IPS-18a (cell line): ENCODE measurements at regions not wholly inside any gene's neighbourhood (a gene's known extent, or its start where the extent isn't known, plus 50 kb on each side); places are given as distances from the start of the nearest gene placed in this dataset.
A peak's percentile ranks its signal among the peaks of the same experiment; 100 is the strongest.

Experiments
- H3K27ac ChIP-seq: one replicate; pipeline ENCODE4 v1.5.1; 2013; ENCODE audit warnings: low read length
- H3K27me3 ChIP-seq: one replicate; pipeline ENCODE4 v1.6.1; 2013; ENCODE audit warnings: mild to moderate bottlenecking, low read length; ENCODE audit not compliant: control insufficient read depth, insufficient read depth
- H3K36me3 ChIP-seq: one replicate; pipeline ENCODE4 v1.6.1; 2013; ENCODE audit warnings: low read depth, low read length; ENCODE audit not compliant: control insufficient read depth
- H3K4me1 ChIP-seq: one replicate; pipeline ENCODE4 v1.6.1; 2013; ENCODE audit warnings: low read depth, low read length; ENCODE audit not compliant: control insufficient read depth
- H3K4me3 ChIP-seq: one replicate; pipeline ENCODE4 v1.5.1; 2013; ENCODE audit warnings: low read length
- H3K9ac ChIP-seq: one replicate; pipeline ENCODE4 v1.6.1; 2013; ENCODE audit warnings: mild to moderate bottlenecking, low read length, moderate library complexity
- H3K9me3 ChIP-seq: one replicate; pipeline ENCODE4 v1.6.1; 2013; ENCODE audit warnings: low read depth, low read length; ENCODE audit not compliant: control insufficient read depth

- Histone ChIP-seq H3K4me1 (peaks cover 41% of the 10 kb centered on the region), H3K9me3 (no peaks in the 10 kb centered on the region), H3K4me3 (no peak overlapping the region), H3K27me3 (no peaks in the 10 kb centered on the region), H3K27ac (no peak overlapping the region), H3K36me3 (no peaks in the 10 kb centered on the region), H3K9ac (no peak overlapping the region)
Observed at GRCh38 chr4:125728568-125728967, 413.8 kb downstream of the FAT4 start.

GRCh38 chr4:125729171-125729570 is 414.4 kb downstream of the FAT4 start:
- no peak overlapping the region for H3K9ac ChIP-seq
- H3K27me3 ChIP-seq: no peaks in the 10 kb centered on the region
- peaks cover 42% of the 10 kb centered on the region for H3K4me1 ChIP-seq
- H3K4me3 ChIP-seq: no peak overlapping the region
- no peak overlapping the region for H3K27ac ChIP-seq
- no peaks in the 10 kb centered on the region for H3K9me3 ChIP-seq
- no peaks in the 10 kb centered on the region for H3K36me3 ChIP-seq

DNA sequence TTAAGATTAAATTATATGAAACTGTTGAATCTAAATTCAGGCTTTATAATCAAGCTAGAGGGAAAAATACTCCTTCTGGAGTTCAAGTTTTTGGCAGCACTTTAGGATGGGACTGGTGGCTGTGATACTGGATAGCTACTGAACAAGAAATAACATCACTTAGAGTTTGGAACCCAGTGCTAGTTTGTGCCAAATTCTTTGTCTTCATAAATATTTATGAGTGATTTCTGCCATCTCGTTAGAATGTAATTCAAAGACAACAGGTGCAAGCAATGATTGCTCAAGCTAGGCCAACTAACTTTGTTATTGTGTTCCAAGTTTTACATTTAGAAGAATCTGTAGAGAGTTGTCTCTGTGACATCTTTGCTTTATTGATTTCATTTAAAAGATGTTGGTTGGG is 417.9 kb downstream of the FAT4 start:
- Histone ChIP-seq H3K9me3 (no peaks in the 10 kb centered on the region), H3K9ac (no peak overlapping the region), H3K4me1 (peaks cover 56% of the 10 kb centered on the region), H3K27ac (no peak overlapping the region), H3K27me3 (no peaks in the 10 kb centered on the region), H3K4me3 (no peak overlapping the region), H3K36me3 (no peaks in the 10 kb centered on the region)

DNA sequence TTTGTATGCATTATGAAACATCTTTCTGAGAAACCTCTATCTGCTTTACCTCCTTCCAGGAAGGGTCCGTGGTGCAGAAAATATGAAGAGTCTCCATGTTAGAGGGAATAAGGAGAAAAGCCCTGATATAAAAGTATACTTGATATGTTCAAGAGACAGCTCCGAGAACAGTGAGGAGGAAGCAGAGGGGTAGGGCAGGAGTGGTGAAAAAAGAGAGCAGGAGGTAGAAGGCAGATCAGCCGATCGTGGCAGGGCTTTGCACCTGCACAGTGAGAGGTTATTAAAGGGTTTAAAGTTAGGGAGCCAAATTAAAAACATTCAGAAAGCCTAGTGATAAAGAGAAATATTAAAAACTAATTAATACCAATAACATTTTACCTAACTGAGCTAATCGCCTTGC is 419.7 kb downstream of the FAT4 start:
- no peak overlapping the region for H3K4me3 ChIP-seq
- peak overlapping the region; percentile 10 for H3K9ac ChIP-seq
- H3K4me1 ChIP-seq: peaks cover 43% of the 10 kb centered on the region
- no peaks in the 10 kb centered on the region for H3K36me3 ChIP-seq
- no peak overlapping the region for H3K27ac ChIP-seq
- H3K9me3 ChIP-seq: no peaks in the 10 kb centered on the region
- no peaks in the 10 kb centered on the region for H3K27me3 ChIP-seq

- H3K4me1 ChIP-seq: peaks cover 43% of the 10 kb centered on the region
- no peaks in the 10 kb centered on the region for H3K27me3 ChIP-seq
- peak overlapping the region; percentile 69 for H3K9ac ChIP-seq
- no peaks in the 10 kb centered on the region for H3K9me3 ChIP-seq
- H3K4me3 ChIP-seq: no peak overlapping the region
- no peaks in the 10 kb centered on the region for H3K36me3 ChIP-seq
- peak overlapping the region; percentile 90 for H3K27ac ChIP-seq
Observed at GRCh38 chr4:125735102-125735501, 420.3 kb downstream of the FAT4 start.

DNA sequence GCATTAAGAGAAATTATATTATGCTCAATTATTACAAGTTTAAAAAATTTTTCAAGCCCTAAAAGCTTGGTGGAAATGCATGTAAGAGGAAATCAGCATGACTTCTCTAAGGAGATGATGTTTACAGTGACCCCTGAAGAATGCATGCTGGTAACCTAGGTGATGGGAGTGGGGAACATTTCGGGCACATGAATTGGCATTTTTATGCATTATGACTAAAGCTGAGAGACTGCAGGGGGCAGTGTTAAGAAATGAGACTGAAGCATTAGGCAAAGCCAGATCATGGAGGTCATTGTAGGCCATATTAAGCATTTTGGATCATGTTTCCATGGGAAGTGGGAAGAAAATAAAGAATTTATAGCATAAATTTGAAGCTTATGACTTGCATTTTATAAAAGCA is 421.3 kb downstream of the FAT4 start:
- Histone ChIP-seq H3K36me3 (no peaks in the 10 kb centered on the region), H3K9me3 (no peaks in the 10 kb centered on the region), H3K4me1 (peaks cover 40% of the 10 kb centered on the region), H3K27ac (peak overlapping the region; percentile 90), H3K9ac (peak overlapping the region; percentile 69), H3K4me3 (no peak overlapping the region), H3K27me3 (no peaks in the 10 kb centered on the region)

DNA sequence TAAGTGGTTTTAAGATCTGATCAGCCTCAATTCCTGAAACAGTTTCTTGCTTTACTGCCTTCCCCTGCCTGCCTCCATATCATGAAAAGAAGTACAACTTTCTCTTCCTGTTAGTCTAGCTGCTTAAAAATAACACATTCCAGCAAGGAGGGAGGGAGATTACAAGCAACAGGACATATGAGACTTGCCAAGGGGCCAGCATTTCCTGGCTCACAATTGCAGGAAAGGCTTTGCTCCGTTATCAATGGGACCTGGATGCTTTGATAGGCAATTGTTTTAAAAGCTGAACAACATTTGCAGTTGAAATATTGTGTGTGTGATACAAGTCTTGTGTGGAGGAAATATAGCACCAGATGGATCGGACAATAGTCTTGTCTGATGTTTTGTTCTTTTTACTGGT is 425.0 kb downstream of the FAT4 start:
- no peaks in the 10 kb centered on the region for H3K27me3 ChIP-seq
- no peak overlapping the region for H3K9ac ChIP-seq
- H3K36me3 ChIP-seq: no peaks in the 10 kb centered on the region
- no peak overlapping the region for H3K4me3 ChIP-seq
- no peaks in the 10 kb centered on the region for H3K9me3 ChIP-seq
- no peak overlapping the region for H3K27ac ChIP-seq
- peaks cover 33% of the 10 kb centered on the region for H3K4me1 ChIP-seq

GRCh38 chr4:125741825-125742452 is 427.2 kb downstream of the FAT4 start:
- no peak overlapping the region for H3K9ac ChIP-seq
- no peaks in the 10 kb centered on the region for H3K27me3 ChIP-seq
- H3K27ac ChIP-seq: no peak overlapping the region
- peaks cover 13% of the 10 kb centered on the region for H3K4me1 ChIP-seq
- no peaks in the 10 kb centered on the region for H3K36me3 ChIP-seq
- H3K9me3 ChIP-seq: no peaks in the 10 kb centered on the region
- no peak overlapping the region for H3K4me3 ChIP-seq

DNA sequence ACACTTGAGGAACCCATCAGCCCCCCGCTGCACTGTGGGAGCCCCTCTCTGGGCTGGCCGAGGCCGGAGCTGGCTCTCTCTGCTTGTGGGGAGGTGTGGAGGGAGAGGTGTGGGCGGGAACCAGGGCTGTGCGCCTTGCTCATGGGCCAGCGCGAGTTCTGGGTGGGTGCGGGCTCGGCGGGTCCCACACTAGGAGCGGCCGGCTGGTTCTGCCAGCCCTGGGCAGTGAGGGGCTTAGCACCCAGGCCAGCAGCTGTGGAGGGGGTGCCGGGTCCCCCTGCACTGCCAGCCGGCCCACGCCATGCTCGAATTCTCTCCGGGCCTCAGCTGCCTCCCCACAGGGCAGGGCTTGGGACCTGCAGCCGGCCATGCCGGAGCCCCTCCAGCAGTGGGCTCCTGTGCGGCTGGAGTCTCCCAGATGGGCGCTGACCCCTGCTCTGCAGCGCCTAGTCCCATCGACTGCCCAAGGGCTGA is 430.2 kb downstream of the FAT4 start:
- no peaks in the 10 kb centered on the region for H3K36me3 ChIP-seq
- no peak overlapping the region for H3K9ac ChIP-seq

DNA sequence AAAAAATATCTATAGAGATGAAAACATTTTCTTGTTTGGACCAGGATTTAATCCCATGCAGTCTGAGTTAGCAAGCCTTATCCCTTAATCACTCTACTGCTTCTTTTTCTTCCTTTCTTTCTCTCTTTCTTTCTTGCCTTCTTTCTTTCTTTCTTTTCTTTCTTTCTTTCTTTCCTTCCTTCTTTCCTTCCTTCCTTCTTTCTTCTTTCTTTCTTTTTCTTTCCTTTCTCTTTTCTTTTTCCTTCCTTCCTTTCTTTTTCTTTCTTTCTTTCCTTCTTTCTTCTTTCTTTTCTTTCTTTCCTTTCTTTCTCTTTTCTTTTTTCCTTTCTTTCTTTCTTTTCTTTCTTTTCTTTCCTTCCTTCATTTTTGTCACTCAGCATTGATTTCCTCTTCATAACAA is 434.6 kb downstream of the FAT4 start:
- no peak overlapping the region for H3K27ac ChIP-seq
- no peak overlapping the region for H3K4me3 ChIP-seq
- no peak overlapping the region for H3K9ac ChIP-seq
- no peaks in the 10 kb centered on the region for H3K27me3 ChIP-seq
- H3K9me3 ChIP-seq: no peaks in the 10 kb centered on the region
- H3K4me1 ChIP-seq: no peaks in the 10 kb centered on the region
- no peaks in the 10 kb centered on the region for H3K36me3 ChIP-seq

More for the DNA sequence above, 430.2 kb downstream of the FAT4 start:
- peaks cover 6% of the 10 kb centered on the region for H3K4me1 ChIP-seq
- H3K27me3 ChIP-seq: no peaks in the 10 kb centered on the region
- H3K27ac ChIP-seq: no peak overlapping the region
- no peaks in the 10 kb centered on the region for H3K9me3 ChIP-seq
- no peak overlapping the region for H3K4me3 ChIP-seq

- Histone ChIP-seq H3K27ac (no peak overlapping the region), H3K4me3 (no peak overlapping the region)
Observed at GRCh38 chr4:125750399-125750798, 435.6 kb downstream of the FAT4 start.

GRCh38 chr4:125750828-125751466 is 436.2 kb downstream of the FAT4 start:
- Histone ChIP-seq H3K9me3 (no peaks in the 10 kb centered on the region), H3K4me3 (no peak overlapping the region), H3K9ac (no peak overlapping the region), H3K27ac (no peak overlapping the region), H3K36me3 (no peaks in the 10 kb centered on the region), H3K27me3 (no peaks in the 10 kb centered on the region), H3K4me1 (no peaks in the 10 kb centered on the region)

More at GRCh38 chr4:125750399-125750798, 435.6 kb downstream of the FAT4 start:
- Histone ChIP-seq H3K9ac (no peak overlapping the region), H3K27me3 (no peaks in the 10 kb centered on the region), H3K4me1 (no peaks in the 10 kb centered on the region), H3K36me3 (no peaks in the 10 kb centered on the region), H3K9me3 (no peaks in the 10 kb centered on the region)
